NT2/D1 (cell line): ENCODE measurements at regions not wholly inside any gene's neighbourhood (a gene's known extent, or its start where the extent isn't known, plus 50 kb on each side); places are given as distances from the start of the nearest gene placed in this dataset.

Experiments used
- SUZ12 ChIP-seq: IDR thresholded peaks from 2 replicates; pipeline ENCODE4 v1.6.1; 2011; ENCODE audit not compliant: insufficient read length, insufficient read depth; ENCODE audit errors: extremely low read depth
- YY1 ChIP-seq: IDR thresholded peaks from 2 replicates; pipeline ENCODE4 v1.6.1; 2011; ENCODE audit not compliant: insufficient read length, insufficient read depth
- ZNF274 ChIP-seq: IDR thresholded peaks from 2 replicates; pipeline ENCODE4 v1.6.1; 2011; ENCODE audit warnings: mild to moderate bottlenecking, low read depth, low read length

DNA sequence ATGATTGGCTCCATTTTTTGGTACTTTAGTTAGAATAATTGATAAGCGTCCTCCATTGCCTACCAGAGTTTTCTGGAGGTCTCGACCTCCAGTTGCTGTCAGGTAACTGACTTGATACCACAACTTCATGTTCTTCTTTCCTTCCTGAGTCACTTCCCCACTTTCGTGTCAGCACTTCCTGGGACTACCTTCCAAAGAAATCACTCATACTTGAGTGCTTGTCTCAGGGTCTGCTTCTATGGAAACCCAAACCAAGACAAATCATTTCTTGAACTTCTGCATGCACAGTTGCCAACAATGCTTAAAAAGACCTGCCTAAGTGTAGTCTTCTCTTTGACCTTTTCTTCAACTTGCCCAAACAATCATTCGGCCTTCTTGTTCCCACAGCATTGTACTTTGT is 210.3 kb upstream of the ETAA1 start:
- TF ChIP-seq ZNF274 (no peak), YY1 (no peak), SUZ12 (no peak)
